ENCODE measurements at regions not wholly inside any gene's neighbourhood (a gene's known extent, or its start where the extent isn't known, plus 50 kb on each side); places are given as distances from the start of the nearest gene placed in this dataset.
"Not testable (repeated sequence)": the region's sequence is repeated elsewhere in the genome, so short reads cannot be mapped to it uniquely, and the experiment has no call there.

GRCh38 chr11:103612451-103612850, 424.0 kb upstream of the DDI1 start:
- TF ChIP-seq, protein P1, sequence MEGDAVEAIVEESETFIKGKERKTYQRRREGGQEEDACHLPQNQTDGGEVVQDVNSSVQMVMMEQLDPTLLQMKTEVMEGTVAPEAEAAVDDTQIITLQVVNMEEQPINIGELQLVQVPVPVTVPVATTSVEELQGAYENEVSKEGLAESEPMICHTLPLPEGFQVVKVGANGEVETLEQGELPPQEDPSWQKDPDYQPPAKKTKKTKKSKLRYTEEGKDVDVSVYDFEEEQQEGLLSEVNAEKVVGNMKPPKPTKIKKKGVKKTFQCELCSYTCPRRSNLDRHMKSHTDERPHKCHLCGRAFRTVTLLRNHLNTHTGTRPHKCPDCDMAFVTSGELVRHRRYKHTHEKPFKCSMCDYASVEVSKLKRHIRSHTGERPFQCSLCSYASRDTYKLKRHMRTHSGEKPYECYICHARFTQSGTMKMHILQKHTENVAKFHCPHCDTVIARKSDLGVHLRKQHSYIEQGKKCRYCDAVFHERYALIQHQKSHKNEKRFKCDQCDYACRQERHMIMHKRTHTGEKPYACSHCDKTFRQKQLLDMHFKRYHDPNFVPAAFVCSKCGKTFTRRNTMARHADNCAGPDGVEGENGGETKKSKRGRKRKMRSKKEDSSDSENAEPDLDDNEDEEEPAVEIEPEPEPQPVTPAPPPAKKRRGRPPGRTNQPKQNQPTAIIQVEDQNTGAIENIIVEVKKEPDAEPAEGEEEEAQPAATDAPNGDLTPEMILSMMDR (conservative IDR thresholded peaks at IDR 0.05; ENCODE audit: low read length), result not testable (repeated sequence)
- not testable (repeated sequence) for TF ChIP-seq EZH2phosphoT487 (IDR thresholded peaks at IDR 0.05; ENCODE audit: borderline replicate concordance, low read depth, low read length)

Measured in OCI-LY7 (cell line).